Fibroblast of skin of abdomen (primary cell): ENCODE measurements at regions not wholly inside any gene's neighbourhood (a gene's known extent, or its start where the extent isn't known, plus 50 kb on each side); places are given as distances from the start of the nearest gene placed in this dataset.

Experiments used
- DNase-seq: peaks from one replicate; pipeline ENCODE4 v3.0.0-alpha.2; 2013

DNA sequence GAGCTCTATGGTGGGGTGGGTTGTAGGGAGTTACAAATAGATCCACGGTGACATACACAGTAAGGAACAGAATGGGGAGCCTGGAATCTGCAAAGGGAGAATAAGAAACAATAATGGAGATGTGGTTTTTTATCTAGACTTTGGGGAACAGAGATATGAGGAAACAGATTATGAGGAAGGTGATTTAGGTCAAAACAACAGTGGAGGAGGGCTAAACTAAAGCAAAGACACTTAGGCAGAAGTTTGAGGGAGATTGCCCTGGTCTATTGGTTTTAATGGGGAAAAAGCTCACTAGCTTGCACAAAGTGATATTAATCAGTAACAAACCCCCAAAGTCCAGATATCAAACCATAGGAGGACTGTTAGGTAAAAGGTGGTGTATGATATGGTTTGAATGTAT, 144.5 kb upstream of the DYRK2 start:
- no peak for DNase-seq

GRCh38 chr12:67506739-67507138, 141.8 kb upstream of the DYRK2 start:
- DNase-seq = no peak

DNA sequence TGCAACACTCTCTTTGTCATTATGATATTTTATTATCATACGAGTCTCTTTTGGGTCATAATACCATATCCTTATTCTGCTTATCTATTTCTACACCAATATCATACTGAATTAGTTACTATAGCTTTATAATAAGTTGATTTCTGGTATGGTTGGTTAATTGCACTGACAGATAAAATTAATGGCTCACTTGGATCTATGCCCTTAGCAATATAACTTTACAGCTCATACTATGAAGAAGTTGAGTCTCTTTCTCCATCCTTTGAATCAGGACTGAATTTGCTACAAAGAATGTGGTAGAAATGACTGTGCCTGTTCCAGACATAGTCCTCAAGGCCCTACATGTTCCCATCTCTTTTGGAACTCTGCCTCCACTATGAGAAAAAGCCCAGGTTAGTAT, 139.7 kb upstream of the DYRK2 start:
- DNase-seq = peak; percentile 20

DNA sequence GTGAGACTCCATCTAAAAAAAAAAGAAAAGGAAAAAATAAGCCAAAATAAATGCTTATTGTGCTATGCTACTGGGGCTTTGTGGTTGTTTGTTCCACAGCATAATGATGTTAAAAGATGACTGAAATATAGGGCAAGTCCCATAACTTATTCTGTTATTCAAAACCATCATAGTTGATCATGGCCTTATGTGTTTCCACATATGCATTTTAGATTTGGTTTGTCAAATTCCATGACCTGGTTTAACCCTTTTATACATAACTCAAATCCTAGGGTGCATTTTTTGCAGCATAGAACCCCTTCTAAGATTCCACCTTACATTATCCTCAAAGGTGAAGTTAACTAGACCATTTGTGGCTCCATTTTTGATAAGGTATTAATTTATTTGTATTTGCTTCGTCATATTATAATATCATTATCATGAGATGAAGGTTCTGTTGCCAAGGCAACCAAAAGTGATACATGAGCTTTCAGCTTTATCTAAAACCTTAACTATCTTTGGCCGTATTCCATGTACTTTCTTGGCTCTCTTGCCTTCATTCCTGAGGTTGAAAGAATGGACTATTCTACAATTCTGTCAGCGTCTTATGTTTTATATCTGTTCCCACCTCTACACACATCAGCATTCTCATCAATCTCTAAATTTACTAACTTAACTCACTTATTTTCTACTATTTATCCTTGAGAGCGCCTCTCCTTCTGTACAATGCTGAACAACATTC, 138.7 kb upstream of the DYRK2 start:
- DNase-seq = peak; percentile 82

DNA sequence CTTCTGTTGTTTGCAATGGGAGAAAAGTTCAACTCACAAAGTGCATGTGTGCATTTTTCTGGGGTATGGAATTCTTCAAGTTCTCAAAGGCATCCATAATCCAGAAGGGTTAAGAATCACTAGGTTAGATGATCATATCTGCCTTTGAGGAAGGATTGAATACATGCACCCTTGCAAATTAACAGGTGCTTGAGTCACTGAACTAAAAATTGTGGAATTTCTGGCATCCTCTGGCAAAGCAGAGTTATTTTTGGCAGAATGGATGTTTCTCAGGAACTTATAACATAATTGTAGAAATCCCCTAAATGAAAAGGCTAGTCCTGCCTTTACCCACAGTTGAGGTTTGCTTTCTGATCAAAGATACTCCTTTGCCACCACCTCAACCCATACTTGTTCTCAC, 136.5 kb upstream of the DYRK2 start:
- DNase-seq = peak; percentile 50

DNA sequence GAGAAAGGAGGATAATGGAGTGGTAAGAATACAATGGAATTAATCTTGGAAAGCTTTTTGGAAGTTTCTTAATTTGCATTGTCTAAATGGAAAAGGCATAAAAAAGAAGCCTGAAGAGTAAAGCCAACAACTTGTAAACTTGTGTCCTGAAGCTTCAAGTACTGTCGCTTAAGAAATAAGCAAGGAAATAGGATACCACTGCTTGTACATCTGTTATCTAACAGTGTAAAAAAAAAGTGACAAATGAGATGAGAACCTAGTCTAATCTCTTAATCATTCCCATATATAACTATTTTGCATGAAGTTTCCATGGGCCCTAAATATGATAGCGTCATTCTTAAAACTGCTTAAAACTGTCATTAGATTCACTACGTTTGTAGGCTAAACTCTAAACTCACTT, 134.0 kb upstream of the DYRK2 start:
- no peak for DNase-seq

- DNase-seq = no peak
These were observed 132.7 kb upstream of the DYRK2 start for GRCh38 chr12:67515679-67516340.

DNA sequence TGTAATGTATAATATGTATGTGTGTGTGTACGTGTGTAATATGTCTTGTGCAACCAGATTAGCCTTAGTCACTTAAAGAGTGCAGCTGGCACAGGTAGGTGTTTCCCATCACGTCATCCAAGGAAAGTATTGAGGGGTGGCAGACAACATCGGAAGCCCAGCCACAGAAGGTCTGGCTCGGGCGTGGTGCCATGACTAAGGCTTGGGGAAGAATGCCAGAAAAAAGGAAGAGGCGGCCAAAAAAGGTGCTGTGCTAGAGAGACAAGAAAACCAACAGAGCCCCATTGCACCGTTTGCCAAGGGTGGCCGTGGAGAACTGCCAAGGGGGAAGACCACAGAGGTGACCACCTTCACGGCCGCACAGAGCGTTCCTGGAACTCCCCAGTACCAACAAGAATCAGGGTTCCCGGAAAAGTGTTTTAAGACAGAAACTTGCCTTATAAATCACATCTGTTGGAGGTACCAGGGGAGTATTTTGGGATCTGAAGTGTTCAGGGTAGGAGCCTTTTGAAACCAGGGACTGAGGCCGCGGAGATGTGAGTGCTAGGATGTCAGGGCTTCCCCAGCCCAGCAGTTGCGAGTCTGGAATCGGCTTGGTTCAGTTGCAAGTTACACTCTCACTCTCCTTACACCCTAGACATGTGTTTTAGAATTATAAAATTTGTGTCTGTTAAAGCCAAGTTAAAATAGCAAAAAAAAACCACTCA, 131.2 kb upstream of the DYRK2 start:
- no peak for DNase-seq

- DNase-seq = no peak
These were observed 128.8 kb upstream of the DYRK2 start for GRCh38 chr12:67519484-67520433.

- peak; percentile 43 for DNase-seq
These were observed 127.9 kb upstream of the DYRK2 start for GRCh38 chr12:67520606-67521005.

GRCh38 chr12:67522222-67522621, 126.3 kb upstream of the DYRK2 start:
- no peak for DNase-seq

- no peak for DNase-seq
These were observed 125.0 kb upstream of the DYRK2 start for GRCh38 chr12:67523538-67523937.

- no peak for DNase-seq
These were observed 123.5 kb upstream of the DYRK2 start for GRCh38 chr12:67524861-67525616.

DNA sequence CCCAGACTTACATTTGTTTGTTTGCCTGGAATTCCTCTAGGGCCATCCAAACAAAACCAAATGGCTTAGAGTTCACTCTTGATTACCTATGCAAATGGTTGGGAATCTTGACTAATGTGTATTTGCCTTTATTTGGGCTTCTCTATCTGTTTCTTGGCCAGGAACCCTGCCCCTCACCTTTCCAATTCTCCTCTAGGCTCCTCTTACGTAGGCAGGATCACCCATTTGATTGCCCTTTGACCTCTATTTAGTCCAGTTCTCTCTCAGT, 123.0 kb upstream of the DYRK2 start:
- no peak for DNase-seq

DNA sequence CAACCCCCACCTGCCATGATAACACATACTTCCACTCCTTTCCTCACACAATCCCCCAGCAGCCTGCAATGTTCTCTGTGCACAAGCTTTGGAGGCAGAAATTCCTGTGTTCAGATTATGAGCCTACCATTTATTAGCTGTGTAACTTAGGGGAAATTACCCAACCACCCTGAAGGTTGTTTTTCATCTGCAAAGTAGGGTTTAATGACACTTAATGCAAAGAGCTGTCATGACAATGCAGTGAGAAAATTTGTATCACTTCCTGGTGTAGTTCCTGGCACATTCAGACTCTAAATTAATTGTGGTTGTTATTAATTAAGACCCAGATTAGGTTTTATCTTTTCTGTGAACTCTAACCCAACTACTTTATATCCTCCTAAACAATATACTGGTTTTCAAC, 122.4 kb upstream of the DYRK2 start:
- no peak for DNase-seq

GRCh38 chr12:67531051-67531450, 117.5 kb upstream of the DYRK2 start:
- DNase-seq = no peak

DNA sequence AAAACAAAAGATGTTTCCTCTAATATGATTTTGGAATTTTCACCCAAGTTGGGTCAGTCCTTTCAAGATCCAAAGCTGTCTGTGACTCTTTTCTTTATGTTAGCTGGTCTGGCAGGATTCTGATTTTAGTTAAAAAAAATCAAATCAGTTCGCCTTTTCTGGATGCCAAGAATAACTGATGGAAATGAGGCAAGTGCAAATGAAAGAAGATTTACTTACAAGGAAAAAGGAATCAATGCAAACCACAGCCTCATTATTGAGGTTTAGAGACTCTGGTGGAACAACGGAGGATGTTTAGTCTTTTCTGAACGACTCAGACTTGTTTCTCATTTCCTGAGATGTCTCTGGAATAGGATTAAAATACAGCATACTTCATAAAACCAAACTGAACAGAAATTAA, 117.0 kb upstream of the DYRK2 start:
- peak; percentile 82 for DNase-seq

GRCh38 chr12:67533159-67533558, 115.4 kb upstream of the DYRK2 start:
- no peak for DNase-seq

- no peak for DNase-seq
These were observed 114.5 kb upstream of the DYRK2 start for GRCh38 chr12:67534046-67534445.

DNA sequence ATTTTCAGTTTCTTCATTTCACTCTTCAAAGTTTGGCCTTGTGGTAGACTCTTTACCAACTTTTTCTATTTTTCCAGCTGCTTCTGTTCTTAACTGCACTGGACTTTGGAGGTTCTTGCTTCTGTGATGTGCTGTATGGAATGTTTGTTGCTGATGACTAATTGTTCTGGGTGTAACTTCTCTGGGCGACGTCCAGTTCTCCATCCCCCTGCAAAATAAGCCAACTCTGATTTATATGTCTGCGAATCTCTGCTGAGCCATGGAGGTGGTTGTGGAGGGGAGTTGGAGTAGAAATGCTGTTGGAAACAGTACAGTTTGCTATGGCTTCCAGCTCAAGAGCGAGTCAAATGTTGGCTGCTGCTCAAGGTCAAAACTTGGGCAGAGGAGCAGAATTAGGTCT, 113.9 kb upstream of the DYRK2 start:
- peak; percentile 98 for DNase-seq

GRCh38 chr12:67535176-67535575, 113.4 kb upstream of the DYRK2 start:
- no peak for DNase-seq

DNA sequence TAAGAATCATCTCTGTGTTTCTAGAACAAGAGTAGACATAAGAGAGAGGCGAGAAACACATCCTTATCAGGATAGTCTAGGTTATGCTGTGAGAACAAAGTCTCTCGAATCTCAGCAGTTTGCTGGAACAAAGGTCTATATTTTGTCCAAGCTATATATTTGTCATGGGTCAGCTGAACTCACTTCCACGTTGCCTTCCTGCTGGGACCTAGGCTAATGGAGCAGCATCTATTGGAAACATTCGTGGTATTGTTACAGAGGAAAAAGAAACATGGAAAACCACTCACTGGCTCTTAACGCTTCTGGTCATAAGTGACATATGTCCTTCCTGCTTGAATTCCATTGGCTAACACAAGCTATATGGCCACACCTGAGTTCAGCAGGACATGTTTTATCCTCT, 112.6 kb upstream of the DYRK2 start:
- no peak for DNase-seq
